A673 (cell line): ENCODE measurements at regions not wholly inside any gene's neighbourhood (a gene's known extent, or its start where the extent isn't known, plus 50 kb on each side); places are given as distances from the start of the nearest gene placed in this dataset.

ENCODE experiments used
- CTCF ChIP-seq: fragments of 300-800, 200-600 bp; sonication (generic); conservative IDR thresholded peaks from 2 replicates; pipeline ENCODE4 v1.5.1; 2017; ENCODE audit warnings: low read depth, mild to moderate bottlenecking, antibody characterized with exemption, low read length, moderate library complexity, mixed read lengths
- EZH2 ChIP-seq: fragments of 200-600 bp; sonication (generic); IDR thresholded peaks from 2 replicates; pipeline ENCODE4 v1.6.1; 2017; ENCODE audit warnings: borderline replicate concordance, low read depth, mild to moderate bottlenecking, mixed read lengths, antibody characterized with exemption, low read length; ENCODE audit not compliant: poor library complexity, severe bottlenecking

GRCh38 chrX:109890300-109890699 is 112.6 kb upstream of the TMEM164 start:
- TF ChIP-seq CTCF = no peak
- TF ChIP-seq EZH2 = no peak
